GM19193 (cell line): ENCODE measurements at regions not wholly inside any gene's neighbourhood (a gene's known extent, or its start where the extent isn't known, plus 50 kb on each side); places are given as distances from the start of the nearest gene placed in this dataset.

Source experiments
- POLR2A ChIP-seq: IDR thresholded peaks from 4 replicates; pipeline ENCODE4 v1.6.1; 2011; ENCODE audit not compliant: insufficient read depth, insufficient read length; ENCODE audit errors: extremely low read depth

- TF ChIP-seq POLR2A: no peak
Observed at GRCh38 chrX:74251006-74251930, 52.7 kb upstream of the ZCCHC13 start.

DNA sequence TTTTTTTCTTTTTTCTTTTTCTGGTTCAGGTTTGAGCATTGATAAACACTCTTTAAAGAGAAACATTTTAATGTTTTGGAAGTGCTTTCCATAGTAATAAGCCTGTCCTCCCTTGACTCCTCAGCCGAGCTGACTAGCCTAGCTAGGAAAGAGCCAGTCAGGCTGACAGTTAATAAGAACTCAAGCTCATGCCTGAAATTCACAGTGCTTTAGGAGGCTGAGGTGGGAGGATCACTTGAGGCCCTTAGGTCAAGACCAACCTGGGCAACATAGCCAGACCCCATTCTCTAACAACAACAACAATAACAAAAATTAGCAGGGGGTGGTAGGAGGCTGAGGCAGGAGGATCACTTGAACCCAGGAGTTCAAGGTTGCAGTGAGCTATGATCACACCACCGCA lies 53.4 kb upstream of the ZCCHC13 start:
- TF ChIP-seq POLR2A: no peak

GRCh38 chrX:74249963-74250362 lies 54.0 kb upstream of the ZCCHC13 start:
- TF ChIP-seq POLR2A: no peak

GRCh38 chrX:74248889-74249288 lies 55.1 kb upstream of the ZCCHC13 start:
- TF ChIP-seq POLR2A: no peak

- TF ChIP-seq POLR2A: no peak
Observed at GRCh38 chrX:74246524-74246923, 57.5 kb upstream of the ZCCHC13 start.

DNA sequence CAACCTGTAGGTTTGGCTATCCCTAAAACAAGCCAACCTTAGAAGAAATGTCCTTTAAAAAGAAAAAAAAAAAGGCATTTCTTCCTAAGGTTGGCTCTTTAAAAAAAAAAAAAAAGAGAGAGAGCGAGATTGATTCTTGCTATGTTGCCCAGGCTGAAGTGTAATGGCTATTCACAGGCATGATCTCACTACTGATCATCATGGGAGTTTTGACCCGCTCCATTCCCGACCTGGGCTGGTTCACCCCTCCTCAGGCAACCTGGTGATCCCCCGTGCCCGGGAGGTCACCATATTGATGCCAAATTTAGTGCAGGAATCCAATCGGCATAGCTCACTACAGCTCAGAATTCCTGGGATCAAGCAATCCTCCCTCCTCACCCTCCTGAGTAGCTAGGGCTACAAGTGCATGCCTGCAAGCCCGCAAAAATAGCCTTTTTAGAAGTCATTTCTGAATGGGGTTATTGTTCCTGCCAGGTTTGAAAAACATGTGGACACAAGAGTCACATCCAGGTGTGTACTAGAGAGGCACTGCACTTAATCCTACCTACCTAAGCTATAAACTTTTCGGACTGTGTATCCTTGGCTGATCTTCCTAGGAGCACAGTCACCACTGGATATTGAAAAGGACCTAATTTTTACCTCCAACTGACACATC lies 61.4 kb upstream of the ZCCHC13 start:
- no peak for TF ChIP-seq POLR2A

DNA sequence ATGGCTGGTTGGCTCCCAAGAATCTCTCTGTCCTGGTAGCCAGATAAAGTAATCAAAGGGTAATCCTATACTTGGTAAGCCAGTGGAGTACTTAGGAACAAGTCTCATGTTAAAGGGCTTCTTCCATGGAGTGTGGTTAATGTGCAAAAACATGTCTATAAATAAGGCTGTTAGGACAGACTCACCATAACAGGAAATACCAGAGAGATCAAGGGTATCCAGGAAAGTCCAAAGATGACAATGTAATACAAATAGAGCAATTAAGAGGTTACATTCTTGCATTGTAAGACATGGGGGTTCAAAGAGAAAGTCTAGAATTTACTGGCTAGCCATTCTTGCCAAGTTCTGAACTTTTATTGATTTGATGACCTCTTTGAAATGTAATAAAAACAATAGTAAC lies 61.9 kb upstream of the ZCCHC13 start:
- TF ChIP-seq POLR2A: no peak

DNA sequence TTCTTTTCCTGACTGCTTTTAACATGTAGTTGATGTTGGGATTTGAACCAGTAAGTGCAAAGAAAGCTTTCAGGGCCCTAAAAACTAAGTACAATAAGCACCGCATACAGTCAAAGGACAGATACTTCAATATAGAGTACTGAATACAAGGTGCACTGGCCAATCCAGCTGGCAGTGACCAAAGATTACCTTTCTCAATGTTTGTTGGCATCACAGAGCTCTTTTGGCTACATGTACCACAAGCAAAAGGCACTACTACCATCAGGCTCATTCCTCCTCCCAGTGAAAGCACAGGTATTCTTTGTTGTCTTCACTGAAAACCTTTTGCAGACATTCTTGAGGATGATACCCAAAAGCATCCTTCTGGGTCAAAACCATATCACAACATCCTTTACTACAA lies 65.2 kb upstream of the ZCCHC13 start:
- TF ChIP-seq POLR2A: no peak

DNA sequence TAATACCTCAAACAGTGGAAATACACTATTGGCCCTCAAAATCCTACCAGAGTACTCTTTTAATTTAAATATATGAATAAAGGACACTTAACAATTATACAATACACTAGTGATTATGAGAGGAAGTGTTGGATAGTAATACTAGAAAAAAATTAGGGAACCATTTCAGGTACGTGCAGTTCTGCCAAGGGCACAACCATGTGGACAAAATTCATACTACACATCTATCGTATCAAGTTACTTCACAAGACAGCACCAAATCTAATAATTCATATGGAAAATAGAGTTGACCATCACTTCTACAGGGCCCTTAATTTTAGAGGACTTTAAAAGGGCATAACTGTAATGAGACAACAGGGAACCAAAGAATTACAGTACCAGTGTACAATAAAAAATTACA lies 69.2 kb upstream of the ZCCHC13 start:
- no peak for TF ChIP-seq POLR2A

DNA sequence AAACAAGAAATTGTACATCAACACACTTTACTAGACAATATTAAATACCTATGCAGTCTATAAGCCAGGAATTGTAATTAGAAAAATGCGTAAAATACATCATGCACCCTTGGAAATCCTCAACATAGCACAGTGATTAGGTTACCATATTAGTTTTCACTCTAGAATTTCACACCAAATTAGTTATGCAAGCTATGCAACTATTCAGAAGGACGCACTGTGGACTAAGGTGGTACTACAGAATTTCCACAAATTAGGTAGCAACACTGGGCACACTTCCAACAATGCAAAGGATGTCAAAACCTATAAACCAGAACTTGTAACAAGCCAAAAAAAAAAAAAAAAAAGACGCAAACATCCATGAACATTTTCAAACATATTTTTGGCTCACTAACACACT lies 71.1 kb upstream of the ZCCHC13 start:
- no peak for TF ChIP-seq POLR2A

DNA sequence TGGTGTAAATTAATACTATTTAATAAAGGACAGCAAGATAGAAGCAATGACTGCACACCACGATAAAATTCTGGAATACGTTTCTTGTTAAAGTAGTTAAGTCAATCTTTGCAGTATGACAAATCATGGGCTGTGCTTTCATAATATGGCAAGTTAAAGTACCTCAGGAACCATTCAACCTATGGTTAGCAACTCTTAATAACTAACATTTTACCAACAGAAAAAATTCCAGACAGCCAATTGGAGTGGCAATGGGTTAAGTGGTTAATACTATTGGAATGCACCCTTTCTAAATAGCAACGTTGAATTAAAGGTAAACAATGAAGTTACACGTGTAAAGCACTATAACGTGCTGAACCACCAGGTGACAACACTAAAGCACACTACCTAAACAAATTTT lies 72.4 kb upstream of the ZCCHC13 start:
- no peak for TF ChIP-seq POLR2A

DNA sequence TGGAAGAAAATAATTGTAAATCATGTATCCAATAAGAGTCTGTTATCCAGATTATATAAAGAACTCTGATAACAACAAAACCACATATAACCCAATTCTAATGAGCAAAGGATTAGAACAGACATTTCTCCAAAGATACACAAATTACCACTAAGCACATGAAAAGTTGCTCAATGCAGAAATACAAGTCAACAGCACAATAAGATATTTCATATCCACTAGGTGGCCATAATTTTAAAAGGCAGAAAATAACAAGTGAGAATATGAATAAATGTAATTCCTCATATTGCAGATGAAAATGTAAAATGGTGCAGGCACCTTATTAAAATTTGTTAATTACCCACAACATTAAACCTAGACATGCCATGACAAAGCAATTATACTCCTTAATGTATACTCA lies 73.9 kb upstream of the ZCCHC13 start:
- no peak for TF ChIP-seq POLR2A

DNA sequence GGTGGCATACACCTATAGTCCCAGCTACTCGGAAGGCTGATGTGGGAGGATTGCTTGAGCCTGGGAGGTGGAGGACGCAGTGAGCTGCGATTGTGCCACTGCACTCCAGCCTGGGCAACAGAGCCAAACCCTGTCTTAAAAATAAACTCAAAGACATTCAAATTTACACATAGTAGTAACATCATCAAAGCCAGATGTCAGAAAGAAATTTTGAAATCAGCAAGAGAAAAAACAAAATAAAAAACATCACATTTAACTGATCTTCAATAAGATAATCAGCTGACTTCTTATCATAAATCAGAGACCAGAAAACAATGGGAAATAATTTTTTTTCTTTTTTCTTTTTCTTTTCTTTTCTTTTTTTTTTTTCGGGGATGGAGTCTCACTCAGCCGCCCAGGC lies 78.9 kb upstream of the ZCCHC13 start:
- no peak for TF ChIP-seq POLR2A

GRCh38 chrX:74220277-74220676 lies 83.7 kb upstream of the ZCCHC13 start:
- TF ChIP-seq POLR2A: no peak

DNA sequence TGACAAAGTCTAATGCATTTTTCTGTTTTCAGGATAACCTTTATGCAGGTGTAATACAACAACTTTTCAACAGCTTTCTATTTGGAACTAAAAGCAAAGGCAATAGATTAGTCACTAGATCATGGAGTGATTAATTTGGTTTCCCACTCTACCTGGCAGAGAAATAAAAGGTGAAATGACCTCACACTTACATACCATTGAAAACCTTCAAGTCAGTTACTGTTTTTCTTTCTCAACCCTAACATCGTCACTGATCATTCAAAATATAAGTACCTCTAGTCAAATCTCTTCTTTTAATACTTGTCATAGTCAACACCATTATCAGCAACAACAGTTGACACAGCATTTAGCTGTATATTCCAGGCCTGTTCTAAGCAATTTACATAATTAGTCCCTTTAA lies 85.1 kb upstream of the ZCCHC13 start:
- TF ChIP-seq POLR2A: no peak

DNA sequence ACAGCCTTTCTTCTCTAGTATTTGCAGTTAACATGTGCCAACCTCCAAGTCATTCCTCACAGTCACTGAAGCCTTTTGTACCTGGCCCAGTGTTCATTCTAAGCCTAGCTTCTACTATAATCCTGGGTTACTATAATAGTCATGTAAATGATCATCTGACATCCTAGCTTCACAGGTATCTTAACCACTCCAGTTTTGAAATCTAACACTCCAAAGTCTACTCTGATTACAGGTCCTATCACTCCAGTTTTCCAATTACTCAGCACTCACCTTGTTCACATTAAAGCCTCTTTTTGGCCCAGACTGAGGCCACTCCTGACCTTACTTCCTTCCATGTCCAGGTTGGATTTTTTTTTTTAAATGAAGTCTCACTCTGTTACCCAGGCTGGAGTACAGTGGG lies 87.6 kb upstream of the ZCCHC13 start:
- TF ChIP-seq POLR2A: no peak

GRCh38 chrX:74211911-74212310 lies 92.1 kb upstream of the ZCCHC13 start:
- TF ChIP-seq POLR2A: no peak

DNA sequence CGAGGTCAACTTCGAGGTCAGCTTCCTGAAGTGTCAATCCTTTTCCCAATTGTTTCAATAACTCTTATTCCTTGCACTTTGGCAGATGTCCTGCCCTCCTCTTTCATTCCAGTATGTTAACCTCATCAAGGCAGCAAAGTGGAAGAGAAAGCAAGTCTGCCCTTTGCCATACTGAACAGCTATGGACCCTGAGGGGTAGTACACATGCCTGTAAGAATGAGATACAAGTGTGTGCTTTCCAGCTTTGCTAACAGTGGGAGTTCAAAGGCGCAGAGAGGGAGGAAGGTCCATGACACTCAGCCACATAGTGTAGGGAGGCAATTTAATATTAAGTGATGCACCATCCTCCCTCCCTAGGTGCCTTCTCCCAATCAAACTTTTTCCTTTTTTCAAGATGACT lies 96.4 kb upstream of the ZCCHC13 start:
- no peak for TF ChIP-seq POLR2A
